Endothelial cell of umbilical vein (primary cell): ENCODE measurements at regions not wholly inside any gene's neighbourhood (a gene's known extent, or its start where the extent isn't known, plus 50 kb on each side); places are given as distances from the start of the nearest gene placed in this dataset.

Experiments used
- CTCF ChIP-seq, 2 donors: IDR thresholded peaks; 1 replicate in 1 of 2; 2 replicates in 1 of 2; pipeline ENCODE4 v1.5.1; 2011; ENCODE audit warnings: low read length in 2 of 2, mild to moderate bottlenecking in 2 of 2, moderate library complexity in 2 of 2, control low read depth in 1 of 2, inconsistent platforms in 1 of 2, low read depth in 1 of 2; ENCODE audit not compliant: insufficient read depth in 1 of 2; ENCODE audit errors: extremely low read depth in 1 of 2
- EZH2 ChIP-seq: IDR thresholded peaks from 2 replicates; pipeline ENCODE4 v1.6.1; 2012; ENCODE audit warnings: borderline replicate concordance, low read depth, mild to moderate bottlenecking, moderate library complexity, low read length, inconsistent platforms; ENCODE audit not compliant: severe bottlenecking
- POLR2AphosphoS5 ChIP-seq: IDR thresholded peaks from 2 replicates; pipeline ENCODE4 v1.6.1; 2012; ENCODE audit warnings: low read depth, mild to moderate bottlenecking, control low read depth, low read length, moderate library complexity; ENCODE audit not compliant: insufficient read depth

- TF ChIP-seq CTCF (IDR thresholded peaks at IDR 0.05; ENCODE audit: extremely low read depth in 1 of 2, insufficient read depth in 1 of 2, low read depth in 1 of 2, low read length in 2 of 2) (no peak), EZH2 (no peak), POLR2AphosphoS5 (no peak)
Measured at GRCh38 chr2:123116595-123116994, 908.5 kb upstream of the CNTNAP5 start.
